Small intestine (tissue), 7 donors: ENCODE measurements at regions not wholly inside any gene's neighbourhood (a gene's known extent, or its start where the extent isn't known, plus 50 kb on each side); places are given as distances from the start of the nearest gene placed in this dataset.
A peak's percentile ranks its signal among the peaks of the same experiment; 100 is the strongest.

Source experiments
- DNase-seq, 2 donors: peaks; one replicate each; pipeline versions ENCODE4 v3.0.0 to v3.0.0-alpha.2; 2013
- FAIRE-seq: peaks from 2 replicates; lab custom pipeline; 2012; peaks lifted over from hg19 to GRCh38; lab: Jason Lieb, UNC
- H3K27ac ChIP-seq, 3 donors: one replicate each; pipeline ENCODE4 v1.5.1; 2013; ENCODE audit warnings: low read length in 2 of 3, mild to moderate bottlenecking in 2 of 3, control low read depth in 1 of 3, inconsistent platforms in 1 of 3, low read depth in 1 of 3, moderate library complexity in 1 of 3
- H3K27me3 ChIP-seq, 3 donors: one replicate each; pipeline ENCODE4 v1.6.1; 2013; ENCODE audit warnings: low read length in 3 of 3, inconsistent platforms in 1 of 3; ENCODE audit not compliant: control insufficient read depth in 3 of 3, insufficient read depth in 3 of 3
- H3K36me3 ChIP-seq, 3 donors: one replicate each; pipeline ENCODE4 v1.6.1; 2013; ENCODE audit warnings: low read length in 3 of 3, inconsistent platforms in 1 of 3, low read depth in 1 of 3, mild to moderate bottlenecking in 1 of 3, moderate library complexity in 1 of 3; ENCODE audit not compliant: control insufficient read depth in 3 of 3, insufficient read depth in 2 of 3
- H3K4me1 ChIP-seq, 3 donors: one replicate each; pipeline ENCODE4 v1.6.1; 2013; ENCODE audit warnings: low read length in 2 of 3, inconsistent platforms in 1 of 3, low read depth in 1 of 3, mild to moderate bottlenecking in 1 of 3, moderate library complexity in 1 of 3; ENCODE audit not compliant: control insufficient read depth in 3 of 3, insufficient read depth in 2 of 3
- H3K4me3 ChIP-seq, 3 donors: one replicate each; pipeline ENCODE4 v1.5.1; 2013; ENCODE audit warnings: low read length in 3 of 3, control low read depth in 1 of 3, inconsistent platforms in 1 of 3, low read depth in 1 of 3, mild to moderate bottlenecking in 1 of 3, moderate library complexity in 1 of 3
- H3K9me3 ChIP-seq, 2 donors: one replicate each; pipeline ENCODE4 v1.6.1; 2013; ENCODE audit warnings: low read depth in 1 of 2, low read length in 1 of 2; ENCODE audit not compliant: control insufficient read depth in 2 of 2, insufficient read depth in 1 of 2
- WGBS, 3 donors: extraction: QIAGEN DNeasy Blood & Tissue Kit; methylation state at CpG; one replicate each; pipeline ENCODE4 v1.1.7; 2013; 5-methylcytosine and 5-hydroxymethylcytosine counted together
- donor health status: healthy with polysubstance abuse.
- donor health status: control.
- donor health status: control.
- donor health status: Bipolar disorder and iron deficiency.
- donor health status: healthy.

GRCh38 chr4:138918169-138918869, 97.3 kb upstream of the NOCT start:
- 82 to 87% (median 86%) methylated on average over 15 of the region's 15 CpGs for WGBS, 3 donors

GRCh38 chr4:138916763-138917162, 98.8 kb upstream of the NOCT start:
- H3K4me3 ChIP-seq, result no peak overlapping the region

More at GRCh38 chr4:138918169-138918869, 97.3 kb upstream of the NOCT start:
- Histone ChIP-seq H3K27me3 (no peaks in the 10 kb centered on the region), H3K36me3 (no peaks in the 10 kb centered on the region), H3K9me3 (no peaks in the 10 kb centered on the region), H3K4me1 (no peaks in the 10 kb centered on the region), H3K27ac (no peak overlapping the region), H3K4me3 (no peak overlapping the region)
- DNase-seq (no peak), FAIRE-seq (no peak)

GRCh38 chr4:138915756-138916155, 99.8 kb upstream of the NOCT start:
- no peak overlapping the region for H3K27ac ChIP-seq
- DNase-seq (no peak), FAIRE-seq (no peak)
- no peaks in the 10 kb centered on the region for H3K27me3 ChIP-seq
- no peak overlapping the region for H3K4me3 ChIP-seq
- no peaks in the 10 kb centered on the region for H3K36me3 ChIP-seq
- no peaks in the 10 kb centered on the region for H3K9me3 ChIP-seq
- peaks cover 0 to 7% (median 3%) of the 10 kb centered on the region in 3 donors for H3K4me1 ChIP-seq

More at GRCh38 chr4:138916763-138917162, 98.8 kb upstream of the NOCT start:
- FAIRE-seq (no peak), DNase-seq (no peak)
- Histone ChIP-seq H3K36me3 (no peaks in the 10 kb centered on the region), H3K4me1 (no peaks in the 10 kb centered on the region), H3K27me3 (no peaks in the 10 kb centered on the region), H3K9me3 (no peaks in the 10 kb centered on the region), H3K27ac (no peak overlapping the region)
- 86 to 100% (median 92%) methylated on average over 1 of the region's 1 CpG for WGBS, 3 donors

GRCh38 chr4:138912704-138913340, 102.8 kb upstream of the NOCT start:
- no peak for FAIRE-seq

GRCh38 chr4:138911909-138912703, 103.5 kb upstream of the NOCT start:
- FAIRE-seq (no peak), DNase-seq (peak; percentile 48 to 51)
- Histone ChIP-seq H3K27ac (peak overlapping the region in 1 of 3 donors; percentile 65), H3K27me3 (no peaks in the 10 kb centered on the region), H3K4me1 (peaks cover 0 to 10% (median 3%) of the 10 kb centered on the region in 3 donors), H3K9me3 (no peaks in the 10 kb centered on the region), H3K4me3 (no peak overlapping the region), H3K36me3 (no peaks in the 10 kb centered on the region)
- WGBS, 3 donors, result 21 to 50% (median 34%) methylated on average over 9 of the region's 9 CpGs

More at GRCh38 chr4:138912704-138913340, 102.8 kb upstream of the NOCT start:
- no peak for DNase-seq
- no peaks in the 10 kb centered on the region for H3K9me3 ChIP-seq
- H3K27ac ChIP-seq, result peak overlapping the region in 1 of 3 donors; percentile 44
- no peak overlapping the region for H3K4me3 ChIP-seq
- no peaks in the 10 kb centered on the region for H3K36me3 ChIP-seq
- 63 to 73% (median 71%) methylated on average over 3 of the region's 3 CpGs for WGBS, 3 donors
- peaks cover 0 to 10% (median 3%) of the 10 kb centered on the region in 3 donors for H3K4me1 ChIP-seq
- no peaks in the 10 kb centered on the region for H3K27me3 ChIP-seq

GRCh38 chr4:138910914-138911336, 104.7 kb upstream of the NOCT start:
- H3K27me3 ChIP-seq, result no peaks in the 10 kb centered on the region
- FAIRE-seq (no peak), DNase-seq (peak; percentile 78 to 88)
- no peaks in the 10 kb centered on the region for H3K36me3 ChIP-seq
- H3K9me3 ChIP-seq, result no peaks in the 10 kb centered on the region
- peaks cover 0 to 10% (median 3%) of the 10 kb centered on the region in 3 donors for H3K4me1 ChIP-seq
- WGBS, 3 donors, result 8 to 23% (median 22%) methylated on average over 12 of the region's 12 CpGs
- no peak overlapping the region for H3K4me3 ChIP-seq
- H3K27ac ChIP-seq, result peak overlapping the region in 2 of 3 donors; percentile 36 to 65

GRCh38 chr4:138910195-138910913, 105.2 kb upstream of the NOCT start:
- FAIRE-seq (no peak), DNase-seq (peak in 1 of 2 donors; percentile 21)
- Histone ChIP-seq H3K36me3 (no peaks in the 10 kb centered on the region), H3K27ac (peak overlapping the region in 2 of 3 donors; percentile 6 to 30), H3K27me3 (no peaks in the 10 kb centered on the region), H3K4me3 (no peak overlapping the region), H3K9me3 (no peaks in the 10 kb centered on the region), H3K4me1 (peaks cover 0 to 10% (median 3%) of the 10 kb centered on the region in 3 donors)
- WGBS, 3 donors, result 13 to 47% (median 33%) methylated on average over 6 of the region's 6 CpGs

GRCh38 chr4:138909587-138909986, 106.0 kb upstream of the NOCT start:
- no peak overlapping the region for H3K4me3 ChIP-seq
- no peaks in the 10 kb centered on the region for H3K9me3 ChIP-seq
- H3K27ac ChIP-seq, result no peak overlapping the region
- no peaks in the 10 kb centered on the region for H3K27me3 ChIP-seq
- H3K36me3 ChIP-seq, result no peaks in the 10 kb centered on the region
- peaks cover 0 to 10% (median 3%) of the 10 kb centered on the region in 3 donors for H3K4me1 ChIP-seq
- DNase-seq (no peak), FAIRE-seq (no peak)
- WGBS, 3 donors, result 82 to 95% (median 88%) methylated on average over 4 of the region's 4 CpGs
